Heart right ventricle (tissue), 16 donors: ENCODE measurements at regions not wholly inside any gene's neighbourhood (a gene's known extent, or its start where the extent isn't known, plus 50 kb on each side); places are given as distances from the start of the nearest gene placed in this dataset.
A peak's percentile ranks its signal among the peaks of the same experiment; 100 is the strongest.

ENCODE experiments used
- ATAC-seq, 8 donors: fragments of 200-7000 bp; cut with Tn5 transposase; one replicate each; pipeline ENCODE4 v1.9.1; 2020; ENCODE audit warnings: mild to moderate bottlenecking in 8 of 8, moderate library complexity in 8 of 8, moderate number of reproducible peaks in 1 of 8
- DNase-seq, 2 donors: peaks; one replicate each; pipeline ENCODE4 v3.0.0-alpha.2; 2020
- H3K27ac ChIP-seq, 10 donors: fragments of 200-600 bp; sonication (generic) in 2 of 10; one replicate each; pipeline versions ENCODE4 v1.5.0 to v1.8.0; 2020 to 2022; ENCODE audit warnings: mild to moderate bottlenecking in 3 of 10
- H3K27me3 ChIP-seq, 7 donors: fragments of 200-600 bp; one replicate each; pipeline ENCODE4 v1.8.0; 2021 to 2022; ENCODE audit warnings: mild to moderate bottlenecking in 2 of 7
- H3K36me3 ChIP-seq, 9 donors: fragments of 200-600 bp; sonication (generic) in 1 of 9; one replicate each; pipeline versions ENCODE4 v1.5.0 to v1.8.0; 2020 to 2022; ENCODE audit warnings: mild to moderate bottlenecking in 2 of 9
- H3K4me1 ChIP-seq, 9 donors: fragments of 200-600 bp; sonication (generic) in 1 of 9; one replicate each; pipeline versions ENCODE4 v1.5.0 to v1.8.0; 2020 to 2022; ENCODE audit warnings: mild to moderate bottlenecking in 4 of 9
- H3K4me3 ChIP-seq, 10 donors: fragments of 200-600 bp; sonication (generic) in 2 of 10; one replicate each; pipeline versions ENCODE4 v1.5.0 to v1.8.0; 2020 to 2022; ENCODE audit warnings: mild to moderate bottlenecking in 7 of 10, moderate library complexity in 2 of 10
- H3K9me3 ChIP-seq, 11 donors: fragments of 200-600 bp in 10 of 11; sonication (generic) in 2 of 11; one replicate each; pipeline versions ENCODE4 v1.5.0 to v1.8.0; 2013 to 2022; ENCODE audit warnings: mild to moderate bottlenecking in 2 of 11, control low read depth in 1 of 11, moderate library complexity in 1 of 11
- CTCF ChIP-seq, 9 donors: fragments of 200-600 bp; sonication (generic) in 2 of 9; IDR thresholded peaks; one replicate each; pipeline versions ENCODE4 v1.5.0 to v1.8.0; 2021 to 2022; ENCODE audit warnings: antibody characterized with exemption in 9 of 9, mild to moderate bottlenecking in 5 of 9, moderate library complexity in 1 of 9
- WGBS, 2 donors: extraction: QIAGEN DNeasy Blood & Tissue Kit; methylation state at CpG; one replicate each; pipeline ENCODE4 v1.1.7; 2013; ENCODE audit warnings: inconsistent platforms in 1 of 2; 5-methylcytosine and 5-hydroxymethylcytosine counted together
- intact Hi-C, 10 donors: fragments of 100-400 bp; cut with DNase I; formaldehyde crosslinking; loops; one replicate each; pipeline versions ENCODE4 v1.11.1 to v1.14.2; 2022
- donor health status: Arrhythmogenic right ventricular cardiomyopathy.
- donor health status: ischemic (EF 13 %, LVEDD 7.1; RV severe dilation, severe dysfunction).
- donor health status: healthy with polysubstance abuse.
- donor health status: DM: no; HTN: yes; CAD: no.
- donor health status: DM: no; HTN: no; CAD: no.
- donor health status: ischemic (EF 25% LVEDD 6.9; RV normal size, moderate dysfunction).
- donor health status: ischemic (EF 25% LVEDD 5.7; RV mildly dilated, moderate dysfunction).
- donor health status: healthy.
- donor health status: DM: yes; HTN: yes; CAD: no.
- donor health status: Ischemic cardiomyopathy.
- donor health status: ischemic (EF 35%, LVEDD 5.7; RV mildly dilated, moderate dysfunction).
- donor health status: nonischemic (EF 11% LVEDD 7.7; RV severe dilation, severe dysfunction).
- donor health status: DM: yes; HTN: yes; CAD: no.
- donor health status: PGD.
- donor health status: ischemic (EF 29% LVEDD 5.4; RV normal size, mild dysfunction).
- donor health status: nonischemic (EF 23%, LVEDD 6.1; RV moderate dilation, normal function).

GRCh38 chr14:42228611-42229010, 621.9 kb downstream of the LRFN5 start:
- H3K4me3 ChIP-seq = no peak overlapping the region
- no peaks in the 10 kb centered on the region for H3K4me1 ChIP-seq
- WGBS, 2 donors = 74 to 91% methylated on average over 7 of the region's 7 CpGs
- no peaks in the 10 kb centered on the region for H3K27me3 ChIP-seq
- peaks cover 0 to 5% (median 0%) of the 10 kb centered on the region in 11 donors for H3K9me3 ChIP-seq
- TF ChIP-seq CTCF (IDR thresholded peaks at IDR 0.05) = no peak
- DNase-seq (no peak), ATAC-seq (no peak)
- intact Hi-C loops = no loop called here
- no peak overlapping the region for H3K27ac ChIP-seq
- H3K36me3 ChIP-seq = no peaks in the 10 kb centered on the region

GRCh38 chr14:42224053-42224888, 617.6 kb downstream of the LRFN5 start:
- peak in 5 of 8 donors; percentile 38 to 73 (median 63) for ATAC-seq
- peak in 1 of 2 donors; percentile 40 for DNase-seq

GRCh38 chr14:42222924-42223471, 616.3 kb downstream of the LRFN5 start:
- intact Hi-C loops = no loop called here

More at GRCh38 chr14:42224053-42224888, 617.6 kb downstream of the LRFN5 start:
- Histone ChIP-seq H3K9me3 (peaks cover 0 to 5% (median 0%) of the 10 kb centered on the region in 11 donors), H3K27me3 (no peaks in the 10 kb centered on the region), H3K4me3 (no peak overlapping the region), H3K4me1 (peaks cover 0 to 8% (median 0%) of the 10 kb centered on the region in 9 donors), H3K36me3 (no peaks in the 10 kb centered on the region), H3K27ac (no peak overlapping the region)
- intact Hi-C loops = no loop called here
- TF ChIP-seq CTCF (IDR thresholded peaks at IDR 0.05) = peak; percentile 48 to 79 (median 75)
- 38 to 49% methylated on average over 2 of the region's 2 CpGs for WGBS, 2 donors

More at GRCh38 chr14:42222924-42223471, 616.3 kb downstream of the LRFN5 start:
- 23 to 30% methylated on average over 3 of the region's 3 CpGs for WGBS, 2 donors
- Histone ChIP-seq H3K36me3 (no peaks in the 10 kb centered on the region), H3K4me3 (no peak overlapping the region), H3K27ac (no peak overlapping the region), H3K4me1 (peaks cover 0 to 8% (median 0%) of the 10 kb centered on the region in 9 donors), H3K9me3 (peaks cover 0 to 5% (median 0%) of the 10 kb centered on the region in 11 donors), H3K27me3 (no peaks in the 10 kb centered on the region)
- peak in 1 of 2 donors; percentile 9 for DNase-seq
- peak in 5 of 8 donors; percentile 55 to 84 (median 80) for ATAC-seq
- no peak for TF ChIP-seq CTCF (IDR thresholded peaks at IDR 0.05)
